Neural progenitor cell (in vitro differentiated cells): ENCODE measurements at regions not wholly inside any gene's neighbourhood (a gene's known extent, or its start where the extent isn't known, plus 50 kb on each side); places are given as distances from the start of the nearest gene placed in this dataset.

Experiments
- EZH2 ChIP-seq: fragments of 200-600 bp; sonication (generic); IDR thresholded peaks from 2 replicates; pipeline ENCODE4 v1.6.1; 2017; ENCODE audit warnings: antibody characterized with exemption, mild to moderate bottlenecking, moderate library complexity
- EZH2phosphoT487 ChIP-seq: fragments of 200-600 bp; sonication (generic); IDR thresholded peaks from 2 replicates; pipeline ENCODE4 v1.6.1; 2017; ENCODE audit warnings: antibody characterized with exemption
- TF ChIP-seq, protein P1 (sequence below): fragments of 200-600 bp; sonication (generic); IDR thresholded peaks from 2 replicates; pipeline ENCODE4 v1.5.1; 2017; ENCODE audit warnings: antibody characterized with exemption, mild to moderate bottlenecking

DNA sequence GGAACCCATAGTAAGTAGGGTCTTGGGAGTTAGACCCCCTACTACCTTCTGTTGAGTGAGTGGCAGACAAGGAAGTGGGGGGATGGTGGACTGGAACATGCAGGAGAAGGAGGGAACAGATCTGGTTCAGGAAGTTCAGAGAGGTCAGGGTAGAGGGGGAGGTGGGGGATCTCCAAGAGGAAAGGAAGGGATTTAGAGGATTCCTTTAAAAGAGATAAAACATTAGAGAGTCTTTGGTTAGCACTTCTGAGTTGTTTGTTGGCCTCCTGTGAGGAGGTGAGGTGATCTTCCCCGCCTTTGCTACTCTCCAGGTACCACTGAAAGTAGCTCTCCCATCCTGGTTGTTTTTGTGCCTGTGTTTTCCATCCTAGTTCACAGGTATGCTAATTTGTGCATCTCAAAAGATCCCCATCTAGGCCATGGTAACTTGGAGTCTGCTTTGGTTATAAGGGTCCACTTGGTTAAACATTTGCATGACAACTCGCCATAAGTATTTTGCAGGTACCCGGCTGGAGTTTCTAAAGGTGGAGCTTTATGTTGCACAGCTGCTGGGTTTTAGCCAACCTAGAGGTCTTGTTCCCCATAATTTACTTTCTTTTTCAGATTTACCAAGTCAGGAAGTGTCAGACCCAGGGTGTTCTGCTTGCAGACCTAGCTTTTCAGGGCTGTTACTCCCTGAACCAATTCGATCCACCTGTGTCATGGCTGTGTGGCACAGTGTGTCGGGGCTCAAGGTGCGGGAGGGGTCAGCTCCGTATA, 79.3 kb upstream of the SORL1 start:
- TF ChIP-seq, protein P1, sequence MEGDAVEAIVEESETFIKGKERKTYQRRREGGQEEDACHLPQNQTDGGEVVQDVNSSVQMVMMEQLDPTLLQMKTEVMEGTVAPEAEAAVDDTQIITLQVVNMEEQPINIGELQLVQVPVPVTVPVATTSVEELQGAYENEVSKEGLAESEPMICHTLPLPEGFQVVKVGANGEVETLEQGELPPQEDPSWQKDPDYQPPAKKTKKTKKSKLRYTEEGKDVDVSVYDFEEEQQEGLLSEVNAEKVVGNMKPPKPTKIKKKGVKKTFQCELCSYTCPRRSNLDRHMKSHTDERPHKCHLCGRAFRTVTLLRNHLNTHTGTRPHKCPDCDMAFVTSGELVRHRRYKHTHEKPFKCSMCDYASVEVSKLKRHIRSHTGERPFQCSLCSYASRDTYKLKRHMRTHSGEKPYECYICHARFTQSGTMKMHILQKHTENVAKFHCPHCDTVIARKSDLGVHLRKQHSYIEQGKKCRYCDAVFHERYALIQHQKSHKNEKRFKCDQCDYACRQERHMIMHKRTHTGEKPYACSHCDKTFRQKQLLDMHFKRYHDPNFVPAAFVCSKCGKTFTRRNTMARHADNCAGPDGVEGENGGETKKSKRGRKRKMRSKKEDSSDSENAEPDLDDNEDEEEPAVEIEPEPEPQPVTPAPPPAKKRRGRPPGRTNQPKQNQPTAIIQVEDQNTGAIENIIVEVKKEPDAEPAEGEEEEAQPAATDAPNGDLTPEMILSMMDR, result no peak
- TF ChIP-seq EZH2, result no peak
- TF ChIP-seq EZH2phosphoT487, result no peak
